Progenitor cell of endocrine pancreas (in vitro differentiated cells): ENCODE measurements at regions not wholly inside any gene's neighbourhood (a gene's known extent, or its start where the extent isn't known, plus 50 kb on each side); places are given as distances from the start of the nearest gene placed in this dataset.

Experiments used
- DNase-seq: peaks from one replicate; pipeline ENCODE4 v3.0.0; 2021; ENCODE audit warnings: low spot score; ENCODE audit not compliant: unreplicated experiment
- H3K27ac Mint-ChIP-seq: 2 replicates; pipeline ENCODE4 v1.8.0; 2021; ENCODE audit warnings: mild to moderate bottlenecking, moderate library complexity, mixed read lengths
- H3K27me3 Mint-ChIP-seq: 2 replicates; pipeline ENCODE4 v1.8.0; 2021; ENCODE audit warnings: mixed read lengths
- H3K36me3 Mint-ChIP-seq: 2 replicates; pipeline ENCODE4 v1.8.0; 2022; ENCODE audit warnings: mixed read lengths; ENCODE audit not compliant: insufficient read depth
- H3K4me1 Mint-ChIP-seq: 2 replicates; pipeline ENCODE4 v1.8.0; 2021; ENCODE audit warnings: low read depth, mixed read lengths
- H3K4me3 Mint-ChIP-seq: 2 replicates; pipeline ENCODE4 v1.8.0; 2021; ENCODE audit warnings: low read depth, mild to moderate bottlenecking, moderate library complexity, mixed read lengths
- H3K9me3 Mint-ChIP-seq: 2 replicates; pipeline ENCODE4 v1.8.0; 2021; ENCODE audit warnings: low read depth, mixed read lengths
- CTCF ChIP-seq: fragments of 200-600 bp; sonication (generic); IDR thresholded peaks from one replicate; pipeline ENCODE4 v1.5.0; 2021; ENCODE audit warnings: antibody characterized with exemption, mild to moderate bottlenecking; ENCODE audit not compliant: unreplicated experiment

GRCh38 chr1:4322881-4323280 lies 331.5 kb upstream of the AJAP1 start:
- DNase-seq, result no peak
- H3K4me3 Mint-ChIP-seq, result no peak overlapping the region
- TF ChIP-seq CTCF, result no peak
- H3K36me3 Mint-ChIP-seq, result no peaks in the 10 kb centered on the region
- no peak overlapping the region for H3K27ac Mint-ChIP-seq
- no peaks in the 10 kb centered on the region for H3K4me1 Mint-ChIP-seq
- H3K27me3 Mint-ChIP-seq, result peaks cover 15% of the 10 kb centered on the region
- H3K9me3 Mint-ChIP-seq, result no peaks in the 10 kb centered on the region

GRCh38 chr1:4323309-4323708 lies 331.1 kb upstream of the AJAP1 start:
- H3K4me3 Mint-ChIP-seq, result no peak overlapping the region
- TF ChIP-seq CTCF, result no peak

GRCh38 chr1:4324525-4324924 lies 329.9 kb upstream of the AJAP1 start:
- no peaks in the 10 kb centered on the region for H3K36me3 Mint-ChIP-seq
- no peak for DNase-seq
- no peak for TF ChIP-seq CTCF
- no peak overlapping the region for H3K4me3 Mint-ChIP-seq
- H3K27ac Mint-ChIP-seq, result no peak overlapping the region
- no peaks in the 10 kb centered on the region for H3K4me1 Mint-ChIP-seq
- H3K9me3 Mint-ChIP-seq, result no peaks in the 10 kb centered on the region
- H3K27me3 Mint-ChIP-seq, result peaks cover 23% of the 10 kb centered on the region

More at GRCh38 chr1:4323309-4323708, 331.1 kb upstream of the AJAP1 start:
- DNase-seq, result no peak
- Mint-ChIP-seq H3K27me3 (peaks cover 19% of the 10 kb centered on the region), H3K36me3 (no peaks in the 10 kb centered on the region), H3K9me3 (no peaks in the 10 kb centered on the region), H3K4me1 (no peaks in the 10 kb centered on the region), H3K27ac (no peak overlapping the region)

GRCh38 chr1:4327142-4327541 lies 327.3 kb upstream of the AJAP1 start:
- H3K36me3 Mint-ChIP-seq, result no peaks in the 10 kb centered on the region
- no peaks in the 10 kb centered on the region for H3K4me1 Mint-ChIP-seq
- no peak for DNase-seq
- no peak overlapping the region for H3K4me3 Mint-ChIP-seq
- H3K27me3 Mint-ChIP-seq, result peaks cover 35% of the 10 kb centered on the region
- no peak overlapping the region for H3K27ac Mint-ChIP-seq
- H3K9me3 Mint-ChIP-seq, result no peaks in the 10 kb centered on the region
- TF ChIP-seq CTCF, result no peak

GRCh38 chr1:4328402-4329071 lies 325.9 kb upstream of the AJAP1 start:
- Mint-ChIP-seq H3K27ac (no peak overlapping the region), H3K27me3 (peaks cover 35% of the 10 kb centered on the region)

More at GRCh38 chr1:4328402-4329071, 325.9 kb upstream of the AJAP1 start:
- no peaks in the 10 kb centered on the region for H3K36me3 Mint-ChIP-seq
- H3K4me1 Mint-ChIP-seq, result no peaks in the 10 kb centered on the region
- no peak for TF ChIP-seq CTCF
- no peak for DNase-seq
- no peak overlapping the region for H3K4me3 Mint-ChIP-seq
- H3K9me3 Mint-ChIP-seq, result peaks cover 2% of the 10 kb centered on the region
